ENCODE measurements at regions not wholly inside any gene's neighbourhood (a gene's known extent, or its start where the extent isn't known, plus 50 kb on each side); places are given as distances from the start of the nearest gene placed in this dataset.

DNA sequence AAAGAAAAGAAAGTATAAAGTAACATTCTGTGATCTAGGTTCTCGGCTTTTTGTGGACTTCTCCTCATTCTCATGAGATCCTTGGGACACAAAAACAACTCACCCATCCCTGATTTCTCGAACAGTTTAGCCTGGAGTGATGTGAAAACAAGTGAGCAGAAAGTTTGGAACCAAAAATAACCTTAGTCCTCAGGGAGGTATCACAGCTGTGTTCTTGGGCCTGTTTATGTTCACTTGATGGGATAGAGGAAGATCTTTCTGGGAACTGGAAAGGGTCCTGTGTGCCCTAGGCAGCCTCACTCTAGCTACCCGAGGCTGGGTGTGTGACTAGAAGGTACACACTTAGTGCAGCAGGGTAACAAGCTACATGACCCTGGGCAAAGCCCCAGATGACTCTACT is 308.8 kb upstream of the PDZRN3 start:
- TF ChIP-seq, protein P1, sequence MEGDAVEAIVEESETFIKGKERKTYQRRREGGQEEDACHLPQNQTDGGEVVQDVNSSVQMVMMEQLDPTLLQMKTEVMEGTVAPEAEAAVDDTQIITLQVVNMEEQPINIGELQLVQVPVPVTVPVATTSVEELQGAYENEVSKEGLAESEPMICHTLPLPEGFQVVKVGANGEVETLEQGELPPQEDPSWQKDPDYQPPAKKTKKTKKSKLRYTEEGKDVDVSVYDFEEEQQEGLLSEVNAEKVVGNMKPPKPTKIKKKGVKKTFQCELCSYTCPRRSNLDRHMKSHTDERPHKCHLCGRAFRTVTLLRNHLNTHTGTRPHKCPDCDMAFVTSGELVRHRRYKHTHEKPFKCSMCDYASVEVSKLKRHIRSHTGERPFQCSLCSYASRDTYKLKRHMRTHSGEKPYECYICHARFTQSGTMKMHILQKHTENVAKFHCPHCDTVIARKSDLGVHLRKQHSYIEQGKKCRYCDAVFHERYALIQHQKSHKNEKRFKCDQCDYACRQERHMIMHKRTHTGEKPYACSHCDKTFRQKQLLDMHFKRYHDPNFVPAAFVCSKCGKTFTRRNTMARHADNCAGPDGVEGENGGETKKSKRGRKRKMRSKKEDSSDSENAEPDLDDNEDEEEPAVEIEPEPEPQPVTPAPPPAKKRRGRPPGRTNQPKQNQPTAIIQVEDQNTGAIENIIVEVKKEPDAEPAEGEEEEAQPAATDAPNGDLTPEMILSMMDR (IDR thresholded peaks at IDR 0.05; ENCODE audit: control insufficient read depth, extremely low read depth, insufficient read depth) = no peak
- no peak overlapping the region for H3K4me3 ChIP-seq (ENCODE audit: low read depth, low read length)
- DNase-seq (ENCODE audit: low read depth) = no peak

GRCh38 chr3:73927203-73927570 is 302.4 kb upstream of the PDZRN3 start:
- no peak for DNase-seq (ENCODE audit: low read depth)
- TF ChIP-seq, protein P1 (IDR thresholded peaks at IDR 0.05; ENCODE audit: control insufficient read depth, extremely low read depth, insufficient read depth) = no peak
- no peak overlapping the region for H3K4me3 ChIP-seq (ENCODE audit: low read depth, low read length)

GRCh38 chr3:73926360-73927202 is 301.8 kb upstream of the PDZRN3 start:
- DNase-seq (ENCODE audit: low read depth) = peak; percentile 10
- TF ChIP-seq, protein P1 (IDR thresholded peaks at IDR 0.05; ENCODE audit: control insufficient read depth, extremely low read depth, insufficient read depth) = no peak
- no peak overlapping the region for H3K4me3 ChIP-seq (ENCODE audit: low read depth, low read length)

DNA sequence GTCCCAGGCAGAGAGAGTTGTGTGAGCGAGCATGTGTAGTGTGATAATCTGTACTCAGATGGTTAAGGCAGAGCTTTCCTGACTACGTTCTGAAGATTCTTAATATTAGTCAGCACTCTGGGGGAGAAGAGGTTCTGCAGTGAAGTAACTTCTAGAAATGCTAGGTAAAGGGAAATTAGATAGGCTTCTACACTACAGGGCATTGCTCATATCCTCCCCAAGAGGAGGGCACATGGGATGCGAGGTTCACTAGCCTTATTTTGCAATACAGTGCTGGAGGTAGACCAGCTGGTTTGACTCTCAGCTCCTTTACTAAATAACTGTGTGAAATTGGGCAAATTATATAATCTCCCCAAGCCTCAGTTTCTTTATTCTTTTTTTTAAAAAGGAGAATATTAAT is 300.3 kb upstream of the PDZRN3 start:
- no peak overlapping the region for H3K4me3 ChIP-seq (ENCODE audit: low read depth, low read length)
- TF ChIP-seq, protein P1 (IDR thresholded peaks at IDR 0.05; ENCODE audit: control insufficient read depth, extremely low read depth, insufficient read depth) = no peak
- no peak for DNase-seq (ENCODE audit: low read depth)

- no peak overlapping the region for H3K4me3 ChIP-seq (ENCODE audit: low read depth, low read length)
- DNase-seq (ENCODE audit: low read depth) = no peak
- TF ChIP-seq, protein P1 (IDR thresholded peaks at IDR 0.05; ENCODE audit: control insufficient read depth, extremely low read depth, insufficient read depth) = no peak
Observed at GRCh38 chr3:73924048-73924447, 299.3 kb upstream of the PDZRN3 start.

DNA sequence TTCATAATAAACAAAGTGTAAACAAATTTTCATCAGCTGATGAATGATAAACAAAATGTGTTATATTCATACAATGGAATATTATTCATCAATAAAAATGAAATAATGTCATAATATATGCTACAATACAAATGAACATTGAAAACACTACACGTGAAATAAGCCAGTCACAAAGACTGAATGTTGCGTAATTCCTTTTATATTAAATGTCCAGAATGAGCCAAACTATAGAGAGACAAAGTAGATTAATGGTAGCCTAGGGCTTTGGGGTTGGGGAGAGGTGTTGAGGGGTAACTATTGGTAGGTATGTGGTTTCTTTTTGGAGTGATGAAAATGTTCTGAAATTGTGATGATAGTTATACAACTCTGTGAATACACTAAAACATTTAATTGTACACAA is 292.9 kb upstream of the PDZRN3 start:
- no peak for DNase-seq (ENCODE audit: low read depth)
- TF ChIP-seq, protein P1 (IDR thresholded peaks at IDR 0.05; ENCODE audit: control insufficient read depth, extremely low read depth, insufficient read depth) = no peak
- H3K4me3 ChIP-seq (ENCODE audit: low read depth, low read length) = no peak overlapping the region

DNA sequence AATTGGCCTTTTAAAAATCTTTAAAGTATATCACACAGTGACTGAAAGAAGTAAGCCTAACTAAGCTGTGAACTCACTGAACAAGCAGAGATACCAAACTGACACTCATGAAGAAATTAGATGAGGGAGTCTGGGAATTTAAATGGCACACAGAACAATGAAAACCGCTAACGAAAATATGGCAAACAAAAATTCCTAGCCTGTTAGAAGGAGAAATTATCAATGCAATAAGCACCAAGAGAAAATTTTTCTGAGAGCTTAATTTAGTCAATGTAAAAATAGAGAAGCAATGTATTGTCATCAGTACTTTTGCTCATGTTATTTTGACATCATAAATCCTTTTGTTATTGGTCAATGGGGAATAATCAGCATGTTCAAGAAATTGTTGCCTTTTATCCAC is 291.1 kb upstream of the PDZRN3 start:
- TF ChIP-seq, protein P1 (IDR thresholded peaks at IDR 0.05; ENCODE audit: control insufficient read depth, extremely low read depth, insufficient read depth) = no peak
- DNase-seq (ENCODE audit: low read depth) = no peak
- no peak overlapping the region for H3K4me3 ChIP-seq (ENCODE audit: low read depth, low read length)
